ENCODE measurements at regions not wholly inside any gene's neighbourhood (a gene's known extent, or its start where the extent isn't known, plus 50 kb on each side); places are given as distances from the start of the nearest gene placed in this dataset.

- no peaks in the 10 kb centered on the region for H3K4me1 ChIP-seq
- H3K27ac ChIP-seq: no peak overlapping the region
- no peaks in the 10 kb centered on the region for H3K9me3 ChIP-seq
- TF ChIP-seq, protein P1, sequence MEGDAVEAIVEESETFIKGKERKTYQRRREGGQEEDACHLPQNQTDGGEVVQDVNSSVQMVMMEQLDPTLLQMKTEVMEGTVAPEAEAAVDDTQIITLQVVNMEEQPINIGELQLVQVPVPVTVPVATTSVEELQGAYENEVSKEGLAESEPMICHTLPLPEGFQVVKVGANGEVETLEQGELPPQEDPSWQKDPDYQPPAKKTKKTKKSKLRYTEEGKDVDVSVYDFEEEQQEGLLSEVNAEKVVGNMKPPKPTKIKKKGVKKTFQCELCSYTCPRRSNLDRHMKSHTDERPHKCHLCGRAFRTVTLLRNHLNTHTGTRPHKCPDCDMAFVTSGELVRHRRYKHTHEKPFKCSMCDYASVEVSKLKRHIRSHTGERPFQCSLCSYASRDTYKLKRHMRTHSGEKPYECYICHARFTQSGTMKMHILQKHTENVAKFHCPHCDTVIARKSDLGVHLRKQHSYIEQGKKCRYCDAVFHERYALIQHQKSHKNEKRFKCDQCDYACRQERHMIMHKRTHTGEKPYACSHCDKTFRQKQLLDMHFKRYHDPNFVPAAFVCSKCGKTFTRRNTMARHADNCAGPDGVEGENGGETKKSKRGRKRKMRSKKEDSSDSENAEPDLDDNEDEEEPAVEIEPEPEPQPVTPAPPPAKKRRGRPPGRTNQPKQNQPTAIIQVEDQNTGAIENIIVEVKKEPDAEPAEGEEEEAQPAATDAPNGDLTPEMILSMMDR (IDR thresholded peaks at IDR 0.05): no peak
- intact Hi-C loops (cut with DNase I): no loop called here
- DNase-seq: no peak
- H3K9ac ChIP-seq (ENCODE audit: low read depth in 2 of 2, low read length in 2 of 2): no peak overlapping the region
- no peaks in the 10 kb centered on the region for H3K27me3 ChIP-seq
- H3K4me3 ChIP-seq: no peak overlapping the region
- no peaks in the 10 kb centered on the region for H3K36me3 ChIP-seq
Measured at GRCh38 chr9:134259708-134260107, 66.5 kb upstream of the RXRA start.

DNA sequence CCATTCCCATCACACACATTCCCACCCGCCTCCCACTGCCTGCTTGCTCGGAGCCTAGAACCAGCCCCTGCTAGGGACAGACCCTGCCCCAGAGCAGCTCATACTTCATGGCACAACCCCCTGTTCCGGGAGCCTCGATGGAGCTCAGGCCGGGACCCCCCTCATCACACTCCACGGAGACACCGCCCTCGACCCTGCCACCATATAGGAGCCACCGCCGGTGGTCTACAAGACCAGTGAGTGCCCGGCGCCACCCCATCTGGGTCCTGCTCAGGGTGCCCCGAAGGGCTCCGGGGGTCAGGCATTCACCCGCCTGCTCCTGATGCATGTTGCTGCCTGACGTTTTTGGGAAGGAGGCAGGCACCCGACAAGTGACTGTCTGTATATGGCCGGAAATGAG lies 65.5 kb upstream of the RXRA start:
- Histone ChIP-seq H3K27me3 (no peaks in the 10 kb centered on the region), H3K9ac (ENCODE audit: low read depth in 2 of 2, low read length in 2 of 2) (no peak overlapping the region), H3K9me3 (no peaks in the 10 kb centered on the region), H3K4me1 (no peaks in the 10 kb centered on the region), H3K4me3 (no peak overlapping the region), H3K27ac (no peak overlapping the region), H3K36me3 (no peaks in the 10 kb centered on the region)
- intact Hi-C loops (cut with DNase I): no loop called here
- no peak for DNase-seq
- TF ChIP-seq, protein P1 (IDR thresholded peaks at IDR 0.05): no peak

DNA sequence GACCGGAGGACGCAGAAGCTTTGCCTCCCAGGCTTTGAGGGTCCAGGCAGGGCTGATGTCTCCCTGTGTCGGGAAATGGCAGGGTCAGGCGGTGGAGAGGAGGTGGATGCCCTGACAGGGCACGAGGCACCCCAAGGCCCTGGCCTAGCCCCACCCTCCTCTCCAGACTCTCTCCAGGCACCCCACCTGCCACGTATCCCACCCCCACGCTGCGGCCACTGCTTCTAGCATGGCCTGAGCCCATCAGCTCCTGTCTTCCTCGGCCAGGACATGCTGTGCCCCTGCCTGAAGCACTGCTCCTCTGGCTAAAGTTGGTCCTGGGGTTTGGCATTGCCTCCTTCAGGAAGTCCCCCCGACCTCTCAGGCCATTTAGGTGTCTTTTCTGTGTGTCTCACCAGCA lies 64.2 kb upstream of the RXRA start:
- no peak for DNase-seq
- no peaks in the 10 kb centered on the region for H3K36me3 ChIP-seq
- H3K9me3 ChIP-seq: no peaks in the 10 kb centered on the region
- intact Hi-C loops (cut with DNase I): no loop called here
- H3K27me3 ChIP-seq: no peaks in the 10 kb centered on the region
- H3K4me3 ChIP-seq: no peak overlapping the region
- no peak overlapping the region for H3K9ac ChIP-seq (ENCODE audit: low read depth in 2 of 2, low read length in 2 of 2)
- TF ChIP-seq, protein P1 (IDR thresholded peaks at IDR 0.05): no peak
- H3K27ac ChIP-seq: no peak overlapping the region
- no peaks in the 10 kb centered on the region for H3K4me1 ChIP-seq

DNA sequence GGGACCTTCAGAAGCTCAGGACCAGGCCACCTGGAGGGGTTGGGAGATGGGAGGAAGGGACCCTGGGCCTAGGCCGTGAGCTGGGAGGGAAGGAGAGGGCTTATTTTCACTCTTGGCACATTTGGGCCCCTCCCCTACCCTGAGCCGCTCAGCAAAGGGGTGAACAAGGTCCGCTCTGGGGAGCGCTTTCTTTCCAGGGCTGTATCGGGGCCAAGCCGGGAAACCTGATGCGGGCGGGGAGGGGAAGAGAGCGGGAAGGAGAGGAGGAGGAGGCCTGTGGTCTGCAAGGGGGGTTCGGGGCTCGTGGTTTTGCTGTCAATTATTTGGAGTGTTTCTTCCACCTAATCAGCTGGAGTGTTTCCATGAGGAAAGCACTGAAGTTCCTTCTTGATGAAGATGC lies 62.7 kb upstream of the RXRA start:
- no peak overlapping the region for H3K9ac ChIP-seq (ENCODE audit: low read depth in 2 of 2, low read length in 2 of 2)

GRCh38 chr9:134264169-134264568 lies 62.1 kb upstream of the RXRA start:
- H3K9me3 ChIP-seq: no peaks in the 10 kb centered on the region
- intact Hi-C loops (cut with DNase I): no loop called here
- no peak overlapping the region for H3K9ac ChIP-seq (ENCODE audit: low read depth in 2 of 2, low read length in 2 of 2)
- H3K27ac ChIP-seq: no peak overlapping the region
- H3K36me3 ChIP-seq: no peaks in the 10 kb centered on the region
- DNase-seq: no peak
- no peaks in the 10 kb centered on the region for H3K4me1 ChIP-seq
- H3K27me3 ChIP-seq: no peaks in the 10 kb centered on the region
- no peak overlapping the region for H3K4me3 ChIP-seq
- TF ChIP-seq, protein P1 (IDR thresholded peaks at IDR 0.05): no peak

More for the DNA sequence above, 62.7 kb upstream of the RXRA start:
- H3K4me1 ChIP-seq: no peaks in the 10 kb centered on the region
- no peaks in the 10 kb centered on the region for H3K9me3 ChIP-seq
- H3K4me3 ChIP-seq: no peak overlapping the region
- DNase-seq: no peak
- no peaks in the 10 kb centered on the region for H3K27me3 ChIP-seq
- no peaks in the 10 kb centered on the region for H3K36me3 ChIP-seq
- no peak overlapping the region for H3K27ac ChIP-seq
- intact Hi-C loops (cut with DNase I): no loop called here
- TF ChIP-seq, protein P1 (IDR thresholded peaks at IDR 0.05): no peak

- no peaks in the 10 kb centered on the region for H3K9me3 ChIP-seq
- intact Hi-C loops (cut with DNase I): no loop called here
- no peaks in the 10 kb centered on the region for H3K4me1 ChIP-seq
- no peak for DNase-seq
- H3K4me3 ChIP-seq: no peak overlapping the region
- no peaks in the 10 kb centered on the region for H3K27me3 ChIP-seq
- H3K36me3 ChIP-seq: no peaks in the 10 kb centered on the region
- TF ChIP-seq, protein P1 (IDR thresholded peaks at IDR 0.05): no peak
- no peak overlapping the region for H3K27ac ChIP-seq
- H3K9ac ChIP-seq (ENCODE audit: low read depth in 2 of 2, low read length in 2 of 2): no peak overlapping the region
Measured at GRCh38 chr9:134265078-134265477, 61.2 kb upstream of the RXRA start.

All from colonic mucosa (tissue), 4 donors.